Smooth muscle cell (in vitro differentiated cells): ENCODE measurements at regions not wholly inside any gene's neighbourhood (a gene's known extent, or its start where the extent isn't known, plus 50 kb on each side); places are given as distances from the start of the nearest gene placed in this dataset.

Experiments
- DNase-seq: peaks from one replicate; lab custom pipeline; 2025; ENCODE audit not compliant: unreplicated experiment; lab: John Stamatoyannopoulos, UW
- H2AFZ ChIP-seq: fragments of 200-600 bp; sonication (generic); 2 replicates; pipeline ENCODE4 v1.6.0; 2016; ENCODE audit warnings: antibody characterized with exemption, low read depth, mild to moderate bottlenecking
- H3F3A ChIP-seq: fragments of 200-600 bp; sonication (generic); 2 replicates; pipeline ENCODE4 v1.6.0; 2017; ENCODE audit warnings: antibody characterized with exemption, low read depth
- H3K27ac ChIP-seq: fragments of 200-600 bp; sonication (generic); 2 replicates; pipeline ENCODE4 v1.5.1; 2016; ENCODE audit warnings: low read depth, mild to moderate bottlenecking
- H3K27me3 ChIP-seq: fragments of 200-600 bp; sonication (generic); 2 replicates; pipeline ENCODE4 v1.6.1; 2016; ENCODE audit warnings: low read depth, mild to moderate bottlenecking
- H3K36me3 ChIP-seq: fragments of 200-600 bp; sonication (generic); 2 replicates; pipeline ENCODE4 v1.5.1; 2016; ENCODE audit warnings: low read depth
- H3K4me1 ChIP-seq: fragments of 200-600 bp; sonication (generic); 2 replicates; pipeline ENCODE4 v1.5.1; 2016; ENCODE audit warnings: low read depth
- H3K4me2 ChIP-seq: fragments of 200-600 bp; sonication (generic); 2 replicates; pipeline ENCODE4 v1.6.0; 2016; ENCODE audit warnings: mild to moderate bottlenecking
- H3K4me3 ChIP-seq: fragments of 200-600 bp; sonication (generic); 2 replicates; pipeline ENCODE4 v1.5.1; 2016; ENCODE audit warnings: mild to moderate bottlenecking
- H3K79me2 ChIP-seq: fragments of 200-600 bp; sonication (generic); 2 replicates; pipeline ENCODE4 v1.6.0; 2016; ENCODE audit warnings: low read depth, mild to moderate bottlenecking
- H3K9ac ChIP-seq: fragments of 200-600 bp; sonication (generic); 2 replicates; pipeline ENCODE4 v1.6.0; 2016; ENCODE audit warnings: low read depth
- H3K9me3 ChIP-seq: fragments of 200-600 bp; sonication (generic); replicated peaks from 2 replicates; pipeline ENCODE4 v1.5.1; 2016; ENCODE audit warnings: low read depth
- H4K20me1 ChIP-seq: fragments of 200-600 bp; sonication (generic); 2 replicates; pipeline ENCODE4 v1.6.0; 2016; ENCODE audit warnings: low read depth
- CTCF ChIP-seq: fragments of 200-600 bp; sonication (generic); IDR thresholded peaks from 2 replicates; pipeline ENCODE4 v1.5.1; 2017; ENCODE audit warnings: borderline replicate concordance, mild to moderate bottlenecking, antibody characterized with exemption; ENCODE audit not compliant: insufficient read depth, poor library complexity, severe bottlenecking
- WGBS: methylation state at CpG from one replicate; pipeline ENCODE4 v1.1.7; 2016; ENCODE audit warnings: low lambda C conversion rate; 5-methylcytosine and 5-hydroxymethylcytosine counted together

- Histone ChIP-seq H4K20me1 (no peaks in the 10 kb centered on the region), H3K79me2 (no peaks in the 10 kb centered on the region), H3K4me3 (no peak overlapping the region), H3F3A (no peaks in the 10 kb centered on the region), H3K9ac (no peak overlapping the region), H3K27me3 (no peaks in the 10 kb centered on the region), H3K4me1 (peaks cover 7% of the 10 kb centered on the region), H3K36me3 (no peaks in the 10 kb centered on the region), H2AFZ (no peak overlapping the region), H3K4me2 (no peak overlapping the region), H3K27ac (no peak overlapping the region), H3K9me3 (no peaks in the 10 kb centered on the region)
- no peak for DNase-seq
- WGBS: 100% methylated on average over 1 of the region's 1 CpG
- no peak for TF ChIP-seq CTCF
These were observed 520.6 kb downstream of the TNS1 start for GRCh38 chr2:217482056-217482710.

- Histone ChIP-seq H3K27ac (no peak overlapping the region), H3K9me3 (no peaks in the 10 kb centered on the region), H3K4me1 (peaks cover 7% of the 10 kb centered on the region), H3K4me3 (no peak overlapping the region), H2AFZ (no peak overlapping the region), H3K36me3 (no peaks in the 10 kb centered on the region), H3K27me3 (no peaks in the 10 kb centered on the region), H3K79me2 (no peaks in the 10 kb centered on the region), H3F3A (no peaks in the 10 kb centered on the region), H4K20me1 (no peaks in the 10 kb centered on the region), H3K4me2 (no peak overlapping the region), H3K9ac (no peak overlapping the region)
- no peak for DNase-seq
- TF ChIP-seq CTCF: no peak
- 82% methylated on average over 1 of the region's 1 CpG for WGBS
These were observed 521.2 kb downstream of the TNS1 start for GRCh38 chr2:217481577-217481976.

- Histone ChIP-seq H2AFZ (no peak overlapping the region), H3F3A (no peaks in the 10 kb centered on the region), H4K20me1 (no peaks in the 10 kb centered on the region), H3K4me1 (peaks cover 7% of the 10 kb centered on the region), H3K27me3 (no peaks in the 10 kb centered on the region), H3K9me3 (no peaks in the 10 kb centered on the region), H3K36me3 (no peaks in the 10 kb centered on the region), H3K27ac (no peak overlapping the region), H3K4me2 (no peak overlapping the region), H3K4me3 (no peak overlapping the region), H3K9ac (no peak overlapping the region), H3K79me2 (no peaks in the 10 kb centered on the region)
- no peak for DNase-seq
- 69% methylated on average over 4 of the region's 4 CpGs for WGBS
- no peak for TF ChIP-seq CTCF
These were observed 523.2 kb downstream of the TNS1 start for GRCh38 chr2:217479566-217479965.

GRCh38 chr2:217478831-217479455 is 523.9 kb downstream of the TNS1 start:
- no peak for TF ChIP-seq CTCF
- no peaks in the 10 kb centered on the region for H3K9me3 ChIP-seq
- no peak for DNase-seq
- WGBS: 80% methylated on average over 9 of the region's 9 CpGs
- no peaks in the 10 kb centered on the region for H3K36me3 ChIP-seq
- H3K27me3 ChIP-seq: no peaks in the 10 kb centered on the region
- H3K9ac ChIP-seq: no peak overlapping the region
- no peaks in the 10 kb centered on the region for H3K79me2 ChIP-seq
- no peak overlapping the region for H2AFZ ChIP-seq
- no peaks in the 10 kb centered on the region for H3F3A ChIP-seq
- no peak overlapping the region for H3K27ac ChIP-seq
- no peak overlapping the region for H3K4me2 ChIP-seq
- no peaks in the 10 kb centered on the region for H4K20me1 ChIP-seq
- peaks cover 7% of the 10 kb centered on the region for H3K4me1 ChIP-seq
- H3K4me3 ChIP-seq: no peak overlapping the region
